HCT116 (cell line): ENCODE measurements at regions not wholly inside any gene's neighbourhood (a gene's known extent, or its start where the extent isn't known, plus 50 kb on each side); places are given as distances from the start of the nearest gene placed in this dataset.

ENCODE experiments used
- ATAC-seq: fragments of 200-7000 bp; cut with Tn5 transposase; 2 replicates; pipeline ENCODE4 v1.9.1; 2020; ENCODE audit warnings: mild to moderate bottlenecking, moderate library complexity
- BruUV-seq: library from RNA; stranded (reverse); fragments of 400-500 nt; replicated peaks from 2 replicates; lab custom pipeline; 2021; lab: Mats Ljungman, UMichigan
- CTCF ChIA-PET: fragments of 300-600 bp; sonication (Branson Sonifier 250); formaldehyde crosslinking; loops from one replicate; lab custom pipeline; 2021; ENCODE audit warnings: antibody characterized with exemption; lab: Charles Lee
- POLR2A ChIA-PET: fragments of 300-600, 350-600 bp; sonication (Branson Sonifier 250); formaldehyde crosslinking; loops from one replicate; lab custom pipeline; 2021; ENCODE audit warnings: antibody characterized with exemption; lab: Charles Lee
- RAD21 ChIA-PET, 2 experiments: fragments of 300-600 bp; sonication (Branson Sonifier 250); formaldehyde crosslinking; loops; one replicate each; lab custom pipeline; 2023; ENCODE audit warnings: low total read pairs in 2 of 2; ENCODE audit not compliant: uncharacterized antibody in 2 of 2, unreplicated experiment in 2 of 2, low non-redundant PET in 1 of 2; lab: Charles Lee
- DNase-seq: peaks from one replicate; pipeline ENCODE4 v3.0.0-alpha.2; 2010; ENCODE audit warnings: low read depth, low spot score
- H2AFZ ChIP-seq: fragments of 200-600 bp; shearing (Covaris generic), sonication (generic); 2 replicates; pipeline ENCODE4 v1.6.1; 2017; ENCODE audit warnings: low read depth, mixed run types, mixed read lengths, antibody characterized with exemption, low read length; ENCODE audit not compliant: poor library complexity, severe bottlenecking
- H3K27ac ChIP-seq: 2 replicates; pipeline ENCODE4 v1.5.1; 2012; ENCODE audit warnings: low read depth, low read length
- H3K27me3 ChIP-seq: fragments of 200-600 bp; sonication (generic); 2 replicates; pipeline ENCODE4 v1.6.1; 2016; ENCODE audit warnings: mixed run types, low read length, mixed read lengths; ENCODE audit not compliant: insufficient read depth
- H3K36me3 ChIP-seq, 2 experiments: fragments of 200-500 bp in 1 of 2; fragments of 200-600 bp in 1 of 2; sonication (Bioruptor generic) in 1 of 2; sonication (generic) in 1 of 2; 2 replicates each; pipeline versions ENCODE4 v1.5.1 to v1.6.1; 2014 to 2016; ENCODE audit warnings: low read length in 2 of 2, inconsistent platforms in 1 of 2, mixed read lengths in 1 of 2, mixed run types in 1 of 2; ENCODE audit not compliant: insufficient read depth in 2 of 2, control insufficient read depth in 1 of 2
- H3K4me1 ChIP-seq, 2 experiments: fragments of 200-600 bp in 1 of 2; sonication (generic) in 1 of 2; 2 replicates each; pipeline versions ENCODE4 v1.5.1 to v1.6.1; 2012 to 2017; ENCODE audit warnings: low read length in 2 of 2, inconsistent platforms in 1 of 2, mild to moderate bottlenecking in 1 of 2, mixed read lengths in 1 of 2, mixed run types in 1 of 2, moderate library complexity in 1 of 2; ENCODE audit not compliant: insufficient read depth in 2 of 2, control insufficient read depth in 1 of 2
- H3K4me2 ChIP-seq: fragments of 200-600 bp; sonication (generic); 2 replicates; pipeline ENCODE4 v1.6.1; 2017; ENCODE audit warnings: mixed run types, low read length, mixed read lengths
- H3K4me3 ChIP-seq, 2 experiments: fragments of 200-600 bp in 1 of 2; sonication (generic) in 1 of 2; replicated peaks in 1 of 2; 2 replicates each; pipeline ENCODE4 v1.5.1; 2011 to 2016; ENCODE audit warnings: low read length in 2 of 2, control low read depth in 1 of 2, low read depth in 1 of 2, mild to moderate bottlenecking in 1 of 2, mixed read lengths in 1 of 2, mixed run types in 1 of 2
- H3K79me2 ChIP-seq: fragments of 200-600 bp; sonication (generic); 2 replicates; pipeline ENCODE4 v1.6.1; 2017; ENCODE audit warnings: mild to moderate bottlenecking, mixed run types, low read length, moderate library complexity, mixed read lengths; ENCODE audit not compliant: insufficient read depth
- H3K9ac ChIP-seq: fragments of 200-600 bp; sonication (generic); 2 replicates; pipeline ENCODE4 v1.6.1; 2016; ENCODE audit warnings: low read length, mixed read lengths
- H3K9me2 ChIP-seq: fragments of 200-600 bp; sonication (generic), shearing (Covaris generic); 2 replicates; pipeline ENCODE4 v1.6.1; 2017; ENCODE audit warnings: mixed run types, mild to moderate bottlenecking, moderate library complexity; ENCODE audit not compliant: insufficient read depth
- H3K9me3 ChIP-seq, 2 experiments: fragments of 200-500 bp in 1 of 2; fragments of 200-600 bp in 1 of 2; sonication (Bioruptor generic) in 1 of 2; sonication (generic) in 1 of 2; 2 replicates each; pipeline ENCODE4 v1.6.1; 2014 to 2017; ENCODE audit warnings: low read length in 2 of 2, mixed read lengths in 2 of 2, inconsistent platforms in 1 of 2, low read depth in 1 of 2, mild to moderate bottlenecking in 1 of 2, mixed run types in 1 of 2, moderate library complexity in 1 of 2; ENCODE audit not compliant: control insufficient read depth in 1 of 2, insufficient read depth in 1 of 2
- H4K20me1 ChIP-seq: fragments of 200-600 bp; sonication (generic), shearing (Covaris generic); 2 replicates; pipeline ENCODE4 v1.6.1; 2017; ENCODE audit warnings: mixed run types, mild to moderate bottlenecking, moderate library complexity; ENCODE audit not compliant: insufficient read depth
- FOSL1 ChIP-seq: IDR thresholded peaks from 2 replicates; pipeline ENCODE4 v1.6.1; 2012; ENCODE audit warnings: low read depth
- JUND ChIP-seq: IDR thresholded peaks from 2 replicates; pipeline ENCODE4 v1.6.1; 2012
- RAD21 ChIP-seq: IDR thresholded peaks from 2 replicates; pipeline ENCODE4 v1.6.1; 2012; ENCODE audit warnings: low read depth, mild to moderate bottlenecking
- SP1 ChIP-seq: IDR thresholded peaks from 2 replicates; pipeline ENCODE4 v1.6.1; 2012; ENCODE audit warnings: low read depth
- TCF7L2 ChIP-seq: IDR thresholded peaks from 2 replicates; pipeline ENCODE4 v1.7.0; 2011; ENCODE audit warnings: borderline replicate concordance, inconsistent platforms; ENCODE audit not compliant: insufficient read depth, insufficient read length; ENCODE audit errors: extremely low read depth
- ZBTB33 ChIP-seq: IDR thresholded peaks from 2 replicates; pipeline ENCODE4 v1.6.1; 2011; ENCODE audit warnings: mild to moderate bottlenecking, low read length, moderate library complexity; ENCODE audit not compliant: insufficient replicate concordance; ENCODE audit errors: extremely low read depth
- ZFX ChIP-seq: fragments of 450-650 bp; IDR thresholded peaks from 2 replicates; pipeline ENCODE4 v1.6.1; 2017
- intact Hi-C: fragments of 100-400 bp; cut with micrococcal nuclease; formaldehyde crosslinking; loops from 2 replicates; pipeline ENCODE4 v1.10.0; 2022
- TF ChIP-seq, protein P1 (sequence below): IDR thresholded peaks from 2 replicates; pipeline ENCODE4 v1.6.1; 2012
- TF ChIP-seq, protein P2 (sequence below), 3 experiments: fragments of 200-600 bp in 1 of 3; sonication (generic) in 1 of 3; IDR thresholded peaks in 2 of 3; conservative IDR thresholded peaks in 1 of 3; 2 replicates each; pipeline ENCODE4 v1.5.1; 2012 to 2017; ENCODE audit warnings: low read depth in 2 of 3, low read length in 2 of 3, antibody characterized with exemption in 1 of 3, borderline replicate concordance in 1 of 3, control low read depth in 1 of 3, mild to moderate bottlenecking in 1 of 3, mixed read lengths in 1 of 3, mixed run types in 1 of 3, moderate library complexity in 1 of 3; ENCODE audit not compliant: insufficient read depth in 1 of 3
- TF ChIP-seq, protein P3 (sequence below): IDR thresholded peaks from 2 replicates; pipeline ENCODE4 v1.6.1; 2012

- CTCF ChIA-PET: no interaction called here
- Histone ChIP-seq H3K79me2 (no peaks in the 10 kb centered on the region), H2AFZ (no peak overlapping the region), H3K4me2 (no peak overlapping the region), H3K27ac (no peak overlapping the region), H3K27me3 (no peaks in the 10 kb centered on the region), H4K20me1 (no peaks in the 10 kb centered on the region), H3K9ac (no peak overlapping the region), H3K9me3 (no peaks in the 10 kb centered on the region), H3K9me2 (no peaks in the 10 kb centered on the region), H3K4me1 (no peaks in the 10 kb centered on the region), H3K4me3 (no peak overlapping the region), H3K36me3 (no peaks in the 10 kb centered on the region)
- no TSS peak for BruUV-seq
- TF ChIP-seq RAD21 (no peak), FOSL1 (no peak), SP1 (no peak), ZFX (no peak), TCF7L2 (no peak), JUND (no peak)
- TF ChIP-seq, protein P1, sequence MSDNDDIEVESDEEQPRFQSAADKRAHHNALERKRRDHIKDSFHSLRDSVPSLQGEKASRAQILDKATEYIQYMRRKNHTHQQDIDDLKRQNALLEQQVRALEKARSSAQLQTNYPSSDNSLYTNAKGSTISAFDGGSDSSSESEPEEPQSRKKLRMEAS: no peak
- TF ChIP-seq, protein P2, sequence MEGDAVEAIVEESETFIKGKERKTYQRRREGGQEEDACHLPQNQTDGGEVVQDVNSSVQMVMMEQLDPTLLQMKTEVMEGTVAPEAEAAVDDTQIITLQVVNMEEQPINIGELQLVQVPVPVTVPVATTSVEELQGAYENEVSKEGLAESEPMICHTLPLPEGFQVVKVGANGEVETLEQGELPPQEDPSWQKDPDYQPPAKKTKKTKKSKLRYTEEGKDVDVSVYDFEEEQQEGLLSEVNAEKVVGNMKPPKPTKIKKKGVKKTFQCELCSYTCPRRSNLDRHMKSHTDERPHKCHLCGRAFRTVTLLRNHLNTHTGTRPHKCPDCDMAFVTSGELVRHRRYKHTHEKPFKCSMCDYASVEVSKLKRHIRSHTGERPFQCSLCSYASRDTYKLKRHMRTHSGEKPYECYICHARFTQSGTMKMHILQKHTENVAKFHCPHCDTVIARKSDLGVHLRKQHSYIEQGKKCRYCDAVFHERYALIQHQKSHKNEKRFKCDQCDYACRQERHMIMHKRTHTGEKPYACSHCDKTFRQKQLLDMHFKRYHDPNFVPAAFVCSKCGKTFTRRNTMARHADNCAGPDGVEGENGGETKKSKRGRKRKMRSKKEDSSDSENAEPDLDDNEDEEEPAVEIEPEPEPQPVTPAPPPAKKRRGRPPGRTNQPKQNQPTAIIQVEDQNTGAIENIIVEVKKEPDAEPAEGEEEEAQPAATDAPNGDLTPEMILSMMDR (IDR thresholded peaks at IDR 0.05 in 2 of 3, conservative IDR thresholded peaks at IDR 0.05 in 1 of 3; ENCODE audit: borderline replicate concordance in 1 of 3, insufficient read depth in 1 of 3, low read depth in 2 of 3, low read length in 2 of 3): no peak
- TF ChIP-seq, protein P3, sequence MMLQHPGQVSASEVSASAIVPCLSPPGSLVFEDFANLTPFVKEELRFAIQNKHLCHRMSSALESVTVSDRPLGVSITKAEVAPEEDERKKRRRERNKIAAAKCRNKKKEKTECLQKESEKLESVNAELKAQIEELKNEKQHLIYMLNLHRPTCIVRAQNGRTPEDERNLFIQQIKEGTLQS: no peak
- POLR2A ChIA-PET: no interaction called here
- DNase-seq (no peak), ATAC-seq (no peak)
- intact Hi-C loops: no loop called here
- RAD21 ChIA-PET: no interaction called here
Measured at GRCh38 chr2:38159597-38159996, 83.6 kb upstream of the CYP1B1 start.

DNA sequence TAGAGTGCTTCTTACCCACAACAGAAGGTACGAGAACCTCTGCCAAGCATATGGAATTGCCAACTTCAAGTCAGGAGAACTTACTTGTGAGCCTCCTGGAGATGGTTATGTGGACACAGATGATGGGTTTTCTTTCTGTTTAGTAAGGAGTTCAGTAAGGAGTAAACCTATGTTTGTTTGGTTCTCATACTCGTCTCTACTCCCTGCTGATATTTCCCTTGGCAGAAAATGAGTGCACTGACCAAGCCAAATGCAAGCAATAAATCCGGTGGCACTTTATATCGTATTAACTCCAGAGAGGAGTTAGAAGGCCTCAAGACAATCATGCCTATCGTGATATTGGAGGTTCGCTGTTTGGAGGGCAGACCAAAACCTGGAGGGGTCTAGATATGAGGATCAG is 83.2 kb upstream of the CYP1B1 start:
- intact Hi-C loops: no loop called here
- H3K27ac ChIP-seq: no peak overlapping the region
- ATAC-seq (no peak), DNase-seq (no peak)
- H3K4me3 ChIP-seq: no peak overlapping the region
- ChIA-PET RAD21 (no interaction called here), POLR2A (no interaction called here), CTCF (no interaction called here)
- no peaks in the 10 kb centered on the region for H3K9me3 ChIP-seq
- no TSS peak for BruUV-seq
- H3K36me3 ChIP-seq: no peaks in the 10 kb centered on the region
- H3K4me1 ChIP-seq: no peaks in the 10 kb centered on the region
- H3K27me3 ChIP-seq: no peaks in the 10 kb centered on the region
- no peak overlapping the region for H2AFZ ChIP-seq
- H4K20me1 ChIP-seq: no peaks in the 10 kb centered on the region
- no peaks in the 10 kb centered on the region for H3K9me2 ChIP-seq
- H3K9ac ChIP-seq: no peak overlapping the region
- TF ChIP-seq ZBTB33: no peak
- TF ChIP-seq RAD21: no peak
- TF ChIP-seq TCF7L2: no peak
- TF ChIP-seq, protein P3: no peak
- TF ChIP-seq ZFX: no peak
- H3K79me2 ChIP-seq: no peaks in the 10 kb centered on the region
- H3K4me2 ChIP-seq: no peak overlapping the region
